Stomach smooth muscle (tissue), 2 donors: ENCODE measurements at regions not wholly inside any gene's neighbourhood (a gene's known extent, or its start where the extent isn't known, plus 50 kb on each side); places are given as distances from the start of the nearest gene placed in this dataset.
"Not testable (repeated sequence)": the region's sequence is repeated elsewhere in the genome, so short reads cannot be mapped to it uniquely, and the experiment has no call there.

Experiments used
- H3K27ac ChIP-seq: one replicate; pipeline ENCODE4 v1.7.0; 2013; ENCODE audit warnings: mild to moderate bottlenecking, low read length, inconsistent platforms
- H3K27me3 ChIP-seq, 2 donors: one replicate each; pipeline ENCODE4 v1.7.0; 2013; ENCODE audit warnings: low read length in 2 of 2; ENCODE audit not compliant: insufficient read depth in 2 of 2, control insufficient read depth in 1 of 2
- H3K36me3 ChIP-seq, 2 donors: one replicate each; pipeline ENCODE4 v1.7.0; 2013; ENCODE audit warnings: low read length in 2 of 2; ENCODE audit not compliant: control insufficient read depth in 2 of 2, insufficient read depth in 2 of 2
- H3K4me1 ChIP-seq: one replicate; pipeline ENCODE4 v1.7.0; 2013; ENCODE audit warnings: low read length; ENCODE audit not compliant: control insufficient read depth, insufficient read depth
- H3K4me3 ChIP-seq, 2 donors: one replicate each; pipeline ENCODE4 v1.7.0; 2013; ENCODE audit warnings: low read length in 2 of 2
- H3K9ac ChIP-seq, 2 donors: one replicate each; pipeline ENCODE4 v1.7.0; 2013; ENCODE audit warnings: low read length in 2 of 2, mild to moderate bottlenecking in 1 of 2
- H3K9me3 ChIP-seq, 2 donors: one replicate each; pipeline ENCODE4 v1.7.0; 2013; ENCODE audit warnings: low read length in 2 of 2; ENCODE audit not compliant: control insufficient read depth in 2 of 2
- donor health status: healthy.
- donor health status: Pancreatic carcinoma.

- H3K36me3 ChIP-seq, H3K27me3 ChIP-seq, H3K9me3 ChIP-seq, H3K9ac ChIP-seq, H3K4me3 ChIP-seq, H3K27ac ChIP-seq, H3K4me1 ChIP-seq: not testable (repeated sequence)
Observed at GRCh38 chr12:8282181-8282580, 54.8 kb upstream of the FAM90A1 start.

- H3K27ac ChIP-seq, H3K27me3 ChIP-seq, H3K4me1 ChIP-seq, H3K4me3 ChIP-seq, H3K9me3 ChIP-seq, H3K36me3 ChIP-seq, H3K9ac ChIP-seq: not testable (repeated sequence)
Observed at GRCh38 chr12:8285681-8286080, 58.3 kb upstream of the FAM90A1 start.

GRCh38 chr12:8291764-8292163 lies 64.3 kb upstream of the FAM90A1 start:
- H3K36me3 ChIP-seq, H3K9me3 ChIP-seq, H3K27me3 ChIP-seq, H3K27ac ChIP-seq, H3K4me3 ChIP-seq, H3K9ac ChIP-seq, H3K4me1 ChIP-seq: not testable (repeated sequence)

GRCh38 chr12:8294662-8295061 lies 67.2 kb upstream of the FAM90A1 start:
- not testable (repeated sequence) for H3K9me3 ChIP-seq, H3K36me3 ChIP-seq, H3K27me3 ChIP-seq

GRCh38 chr12:8308611-8309010 lies 81.2 kb upstream of the FAM90A1 start:
- H3K4me1 ChIP-seq, H3K27me3 ChIP-seq, H3K9me3 ChIP-seq, H3K4me3 ChIP-seq, H3K36me3 ChIP-seq, H3K9ac ChIP-seq, H3K27ac ChIP-seq: not testable (repeated sequence)

More at GRCh38 chr12:8294662-8295061, 67.2 kb upstream of the FAM90A1 start:
- H3K27ac ChIP-seq, H3K9ac ChIP-seq, H3K4me3 ChIP-seq, H3K4me1 ChIP-seq: not testable (repeated sequence)

GRCh38 chr12:8315997-8316396 lies 88.6 kb upstream of the FAM90A1 start:
- H3K4me1 ChIP-seq, H3K27me3 ChIP-seq, H3K9me3 ChIP-seq, H3K36me3 ChIP-seq, H3K4me3 ChIP-seq, H3K9ac ChIP-seq, H3K27ac ChIP-seq: not testable (repeated sequence)

- not testable (repeated sequence) for H3K9me3 ChIP-seq, H3K27me3 ChIP-seq, H3K4me3 ChIP-seq, H3K36me3 ChIP-seq, H3K27ac ChIP-seq, H3K9ac ChIP-seq, H3K4me1 ChIP-seq
Observed at GRCh38 chr12:8317675-8318074, 90.3 kb upstream of the FAM90A1 start.

GRCh38 chr12:8320251-8320730 lies 92.9 kb upstream of the FAM90A1 start:
- H3K27ac ChIP-seq: not testable (repeated sequence)

GRCh38 chr12:8320791-8321370 lies 93.5 kb upstream of the FAM90A1 start:
- not testable (repeated sequence) for H3K27ac ChIP-seq, H3K9me3 ChIP-seq, H3K36me3 ChIP-seq, H3K27me3 ChIP-seq, H3K4me1 ChIP-seq, H3K9ac ChIP-seq, H3K4me3 ChIP-seq

More at GRCh38 chr12:8320251-8320730, 92.9 kb upstream of the FAM90A1 start:
- H3K4me1 ChIP-seq, H3K9ac ChIP-seq, H3K4me3 ChIP-seq, H3K9me3 ChIP-seq, H3K27me3 ChIP-seq, H3K36me3 ChIP-seq: not testable (repeated sequence)

- H3K9me3 ChIP-seq, H3K27ac ChIP-seq, H3K4me3 ChIP-seq, H3K9ac ChIP-seq, H3K27me3 ChIP-seq, H3K36me3 ChIP-seq, H3K4me1 ChIP-seq: not testable (repeated sequence)
Observed at GRCh38 chr12:8325145-8325839, 97.9 kb upstream of the FAM90A1 start.

GRCh38 chr12:8328835-8329234 lies 101.4 kb upstream of the FAM90A1 start:
- not testable (repeated sequence) for H3K9ac ChIP-seq, H3K4me3 ChIP-seq, H3K27me3 ChIP-seq, H3K9me3 ChIP-seq, H3K4me1 ChIP-seq, H3K36me3 ChIP-seq, H3K27ac ChIP-seq
